ENCODE measurements at regions not wholly inside any gene's neighbourhood (a gene's known extent, or its start where the extent isn't known, plus 50 kb on each side); places are given as distances from the start of the nearest gene placed in this dataset.

GRCh38 chr15:61519296-61519695 is 290.2 kb upstream of the RORA start:
- intact Hi-C loops (cut with micrococcal nuclease; ENCODE audit: unreplicated experiment): no loop called here
- no peaks in the 10 kb centered on the region for H3K36me3 Mint-ChIP-seq (ENCODE audit: insufficient read depth, unreplicated experiment)
- H3K4me3 ChIP-seq (ENCODE audit: low read depth, low read length): no peak overlapping the region
- no peak for DNase-seq
- no peak overlapping the region for H3K4me3 Mint-ChIP-seq (ENCODE audit: unreplicated experiment)
- H3K9me3 Mint-ChIP-seq (ENCODE audit: unreplicated experiment): no peaks in the 10 kb centered on the region
- no peaks in the 10 kb centered on the region for H3K4me1 ChIP-seq
- no peaks in the 10 kb centered on the region for H3K36me3 ChIP-seq (ENCODE audit: control insufficient read depth, insufficient read depth, low read length)
- TF ChIP-seq CTCF (IDR thresholded peaks at IDR 0.05; ENCODE audit: insufficient read depth in 1 of 2, low read depth in 1 of 2, low read length in 1 of 2, severe bottlenecking in 1 of 2, unreplicated experiment in 1 of 2): no peak
- peaks cover 3% of the 10 kb centered on the region for H3K27me3 Mint-ChIP-seq (ENCODE audit: insufficient read depth, unreplicated experiment)
- no TSS peak for BruUV-seq (replicated peaks)
- no peaks in the 10 kb centered on the region for H3K4me1 Mint-ChIP-seq (ENCODE audit: low read depth, unreplicated experiment)
- ChIA-PET CTCF (no interaction called here), POLR2A (no interaction called here)
- H3K27me3 ChIP-seq (replicated peaks; ENCODE audit: control insufficient read depth, insufficient read depth, low read length): no peaks in the 10 kb centered on the region
- no peaks in the 10 kb centered on the region for H3K9me3 ChIP-seq
- no peak overlapping the region for H3K27ac Mint-ChIP-seq (ENCODE audit: unreplicated experiment)

- no peak for TF ChIP-seq CTCF (IDR thresholded peaks at IDR 0.05; ENCODE audit: insufficient read depth in 1 of 2, low read depth in 1 of 2, low read length in 1 of 2, severe bottlenecking in 1 of 2, unreplicated experiment in 1 of 2)
- Histone ChIP-seq H3K4me1 (no peaks in the 10 kb centered on the region), H3K27me3 (replicated peaks; ENCODE audit: control insufficient read depth, insufficient read depth, low read length) (no peaks in the 10 kb centered on the region), H3K9me3 (no peaks in the 10 kb centered on the region), H3K36me3 (ENCODE audit: control insufficient read depth, insufficient read depth, low read length) (no peaks in the 10 kb centered on the region), H3K4me3 (ENCODE audit: low read depth, low read length) (no peak overlapping the region)
- ChIA-PET CTCF (no interaction called here), POLR2A (no interaction called here)
- no peaks in the 10 kb centered on the region for H3K36me3 Mint-ChIP-seq (ENCODE audit: insufficient read depth, unreplicated experiment)
- no peak overlapping the region for H3K4me3 Mint-ChIP-seq (ENCODE audit: unreplicated experiment)
- H3K27me3 Mint-ChIP-seq (ENCODE audit: insufficient read depth, unreplicated experiment): peaks cover 3% of the 10 kb centered on the region
- no peaks in the 10 kb centered on the region for H3K9me3 Mint-ChIP-seq (ENCODE audit: unreplicated experiment)
- no peaks in the 10 kb centered on the region for H3K4me1 Mint-ChIP-seq (ENCODE audit: low read depth, unreplicated experiment)
- no peak for DNase-seq
- BruUV-seq (replicated peaks): no TSS peak
- no peak overlapping the region for H3K27ac Mint-ChIP-seq (ENCODE audit: unreplicated experiment)
- intact Hi-C loops (cut with micrococcal nuclease; ENCODE audit: unreplicated experiment): no loop called here
These were observed 289.3 kb upstream of the RORA start for GRCh38 chr15:61518191-61518950.

- Histone ChIP-seq H3K27me3 (replicated peaks; ENCODE audit: control insufficient read depth, insufficient read depth, low read length) (no peaks in the 10 kb centered on the region), H3K4me1 (no peaks in the 10 kb centered on the region), H3K9me3 (no peaks in the 10 kb centered on the region), H3K36me3 (ENCODE audit: control insufficient read depth, insufficient read depth, low read length) (no peaks in the 10 kb centered on the region), H3K4me3 (ENCODE audit: low read depth, low read length) (no peak overlapping the region)
- Mint-ChIP-seq H3K27ac (ENCODE audit: unreplicated experiment) (no peak overlapping the region), H3K4me1 (ENCODE audit: low read depth, unreplicated experiment) (no peaks in the 10 kb centered on the region), H3K4me3 (ENCODE audit: unreplicated experiment) (no peak overlapping the region), H3K27me3 (ENCODE audit: insufficient read depth, unreplicated experiment) (peaks cover 3% of the 10 kb centered on the region), H3K9me3 (ENCODE audit: unreplicated experiment) (no peaks in the 10 kb centered on the region), H3K36me3 (ENCODE audit: insufficient read depth, unreplicated experiment) (no peaks in the 10 kb centered on the region)
- TF ChIP-seq CTCF (IDR thresholded peaks at IDR 0.05; ENCODE audit: insufficient read depth in 1 of 2, low read depth in 1 of 2, low read length in 1 of 2, severe bottlenecking in 1 of 2, unreplicated experiment in 1 of 2): no peak
- intact Hi-C loops (cut with micrococcal nuclease; ENCODE audit: unreplicated experiment): no loop called here
- POLR2A ChIA-PET: no interaction called here
- CTCF ChIA-PET: no interaction called here
- no TSS peak for BruUV-seq (replicated peaks)
- DNase-seq: no peak
These were observed 288.7 kb upstream of the RORA start for GRCh38 chr15:61517776-61518175.

Measured in Caco-2 (cell line).